ENCODE measurements at regions not wholly inside any gene's neighbourhood (a gene's known extent, or its start where the extent isn't known, plus 50 kb on each side); places are given as distances from the start of the nearest gene placed in this dataset.
"Not testable (repeated sequence)": the region's sequence is repeated elsewhere in the genome, so short reads cannot be mapped to it uniquely, and the experiment has no call there.

DNA sequence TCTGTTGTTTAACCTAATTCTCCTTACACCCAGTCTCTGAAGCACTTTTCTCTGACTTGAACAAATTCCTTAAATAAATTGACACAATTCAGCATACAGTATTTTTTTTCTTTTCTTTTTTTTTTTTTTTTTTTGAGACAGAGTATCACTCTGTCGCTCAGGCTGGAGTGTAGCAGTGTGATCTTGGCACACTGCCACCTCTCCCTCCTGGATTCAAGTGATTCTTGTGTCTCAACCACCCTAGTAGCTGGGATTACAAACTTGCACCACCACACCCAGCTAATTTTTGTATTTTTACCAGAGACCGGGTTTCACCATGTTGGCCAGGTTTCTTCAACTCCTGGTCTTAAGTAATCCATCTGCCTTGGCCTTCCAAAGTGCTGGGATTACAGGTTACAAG lies 1498.1 kb upstream of the PCDH10 start:
- Histone ChIP-seq H3K27ac (ENCODE audit: control insufficient read depth, insufficient read depth, low read length) (no peak overlapping the region), H3K9ac (ENCODE audit: control insufficient read depth, extremely low read depth, insufficient read depth, low read length) (no peak overlapping the region), H3K4me3 (ENCODE audit: control insufficient read depth in 2 of 3, extremely low read depth in 1 of 3, insufficient read depth in 2 of 3, low read depth in 1 of 3, low read length in 3 of 3) (no peak overlapping the region), H2AFZ (ENCODE audit: control insufficient read depth, low read length) (no peak overlapping the region), H4K20me1 (ENCODE audit: control insufficient read depth, extremely low read depth, insufficient read depth, low read length) (no peaks in the 10 kb centered on the region), H3K36me3 (ENCODE audit: control insufficient read depth in 2 of 2, extremely low read depth in 1 of 2, insufficient read depth in 2 of 2, low read length in 2 of 2) (no peaks in the 10 kb centered on the region), H3K27me3 (ENCODE audit: control insufficient read depth, extremely low read depth, insufficient read depth, low read length) (no peaks in the 10 kb centered on the region), H3K9me1 (ENCODE audit: control insufficient read depth, extremely low read depth, insufficient read depth, low read length) (no peaks in the 10 kb centered on the region), H3K4me2 (ENCODE audit: control insufficient read depth, extremely low read depth, insufficient read depth, low read depth, low read length) (no peak overlapping the region), H3K4me1 (ENCODE audit: control insufficient read depth, extremely low read depth, insufficient read depth, low read length) (no peaks in the 10 kb centered on the region), H3K9me3 (ENCODE audit: control insufficient read depth, low read depth, low read length) (no peaks in the 10 kb centered on the region), H3K79me2 (ENCODE audit: control insufficient read depth, insufficient read depth, low read length) (no peaks in the 10 kb centered on the region)
- dilution Hi-C loops (cut with MboI; ENCODE audit: extremely low pct_ligation_motif_present, low sequenced_read_pairs), result no loop called here
- no peak for FAIRE-seq
- no peak for DNase-seq (ENCODE audit: low read depth, low spot score)
- TF ChIP-seq, protein P1, sequence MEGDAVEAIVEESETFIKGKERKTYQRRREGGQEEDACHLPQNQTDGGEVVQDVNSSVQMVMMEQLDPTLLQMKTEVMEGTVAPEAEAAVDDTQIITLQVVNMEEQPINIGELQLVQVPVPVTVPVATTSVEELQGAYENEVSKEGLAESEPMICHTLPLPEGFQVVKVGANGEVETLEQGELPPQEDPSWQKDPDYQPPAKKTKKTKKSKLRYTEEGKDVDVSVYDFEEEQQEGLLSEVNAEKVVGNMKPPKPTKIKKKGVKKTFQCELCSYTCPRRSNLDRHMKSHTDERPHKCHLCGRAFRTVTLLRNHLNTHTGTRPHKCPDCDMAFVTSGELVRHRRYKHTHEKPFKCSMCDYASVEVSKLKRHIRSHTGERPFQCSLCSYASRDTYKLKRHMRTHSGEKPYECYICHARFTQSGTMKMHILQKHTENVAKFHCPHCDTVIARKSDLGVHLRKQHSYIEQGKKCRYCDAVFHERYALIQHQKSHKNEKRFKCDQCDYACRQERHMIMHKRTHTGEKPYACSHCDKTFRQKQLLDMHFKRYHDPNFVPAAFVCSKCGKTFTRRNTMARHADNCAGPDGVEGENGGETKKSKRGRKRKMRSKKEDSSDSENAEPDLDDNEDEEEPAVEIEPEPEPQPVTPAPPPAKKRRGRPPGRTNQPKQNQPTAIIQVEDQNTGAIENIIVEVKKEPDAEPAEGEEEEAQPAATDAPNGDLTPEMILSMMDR (optimal IDR thresholded peaks at IDR 0.05 in 1 of 3, IDR thresholded peaks at IDR 0.05 in 1 of 3, conservative IDR thresholded peaks at IDR 0.05 in 1 of 3; ENCODE audit: extremely low read depth in 1 of 3, insufficient read depth in 2 of 3, low read length in 3 of 3), result no peak
- TF ChIP-seq EZH2 (IDR thresholded peaks at IDR 0.05; ENCODE audit: low read length), result no peak

- H3K9me3 ChIP-seq (ENCODE audit: control insufficient read depth, low read depth, low read length); dilution Hi-C loops (cut with MboI; ENCODE audit: extremely low pct_ligation_motif_present, low sequenced_read_pairs); H3K36me3 ChIP-seq (ENCODE audit: control insufficient read depth in 2 of 2, extremely low read depth in 1 of 2, insufficient read depth in 2 of 2, low read length in 2 of 2); FAIRE-seq; H3K4me1 ChIP-seq (ENCODE audit: control insufficient read depth, extremely low read depth, insufficient read depth, low read length); H3K9ac ChIP-seq (ENCODE audit: control insufficient read depth, extremely low read depth, insufficient read depth, low read length); H3K79me2 ChIP-seq (ENCODE audit: control insufficient read depth, insufficient read depth, low read length); H4K20me1 ChIP-seq (ENCODE audit: control insufficient read depth, extremely low read depth, insufficient read depth, low read length); H3K9me1 ChIP-seq (ENCODE audit: control insufficient read depth, extremely low read depth, insufficient read depth, low read length); H3K4me2 ChIP-seq (ENCODE audit: control insufficient read depth, extremely low read depth, insufficient read depth, low read depth, low read length); H3K27ac ChIP-seq (ENCODE audit: control insufficient read depth, insufficient read depth, low read length); H3K27me3 ChIP-seq (ENCODE audit: control insufficient read depth, extremely low read depth, insufficient read depth, low read length); DNase-seq (ENCODE audit: low read depth, low spot score); H2AFZ ChIP-seq (ENCODE audit: control insufficient read depth, low read length); H3K4me3 ChIP-seq (ENCODE audit: control insufficient read depth in 2 of 3, extremely low read depth in 1 of 3, insufficient read depth in 2 of 3, low read depth in 1 of 3, low read length in 3 of 3): not testable (repeated sequence)
Observed at GRCh38 chr4:131683314-131683713, 1465.8 kb upstream of the PCDH10 start.

- no peak for DNase-seq (ENCODE audit: low read depth, low spot score)
- Histone ChIP-seq H3K9me3 (ENCODE audit: control insufficient read depth, low read depth, low read length) (no peaks in the 10 kb centered on the region), H3K27me3 (ENCODE audit: control insufficient read depth, extremely low read depth, insufficient read depth, low read length) (no peaks in the 10 kb centered on the region), H4K20me1 (ENCODE audit: control insufficient read depth, extremely low read depth, insufficient read depth, low read length) (no peaks in the 10 kb centered on the region), H3K9ac (ENCODE audit: control insufficient read depth, extremely low read depth, insufficient read depth, low read length) (no peak overlapping the region), H3K4me1 (ENCODE audit: control insufficient read depth, extremely low read depth, insufficient read depth, low read length) (no peaks in the 10 kb centered on the region), H3K79me2 (ENCODE audit: control insufficient read depth, insufficient read depth, low read length) (no peaks in the 10 kb centered on the region), H3K36me3 (ENCODE audit: control insufficient read depth in 2 of 2, extremely low read depth in 1 of 2, insufficient read depth in 2 of 2, low read length in 2 of 2) (no peaks in the 10 kb centered on the region), H3K4me3 (ENCODE audit: control insufficient read depth in 2 of 3, extremely low read depth in 1 of 3, insufficient read depth in 2 of 3, low read depth in 1 of 3, low read length in 3 of 3) (no peak overlapping the region), H2AFZ (ENCODE audit: control insufficient read depth, low read length) (no peak overlapping the region), H3K9me1 (ENCODE audit: control insufficient read depth, extremely low read depth, insufficient read depth, low read length) (no peaks in the 10 kb centered on the region), H3K27ac (ENCODE audit: control insufficient read depth, insufficient read depth, low read length) (no peak overlapping the region), H3K4me2 (ENCODE audit: control insufficient read depth, extremely low read depth, insufficient read depth, low read depth, low read length) (no peak overlapping the region)
- dilution Hi-C loops (cut with MboI; ENCODE audit: extremely low pct_ligation_motif_present, low sequenced_read_pairs), result no loop called here
- TF ChIP-seq, protein P1 (optimal IDR thresholded peaks at IDR 0.05 in 1 of 3, IDR thresholded peaks at IDR 0.05 in 1 of 3, conservative IDR thresholded peaks at IDR 0.05 in 1 of 3; ENCODE audit: extremely low read depth in 1 of 3, insufficient read depth in 2 of 3, low read length in 3 of 3), result no peak
- no peak for TF ChIP-seq EZH2 (IDR thresholded peaks at IDR 0.05; ENCODE audit: low read length)
- no peak for FAIRE-seq
Observed at GRCh38 chr4:131721883-131722282, 1427.2 kb upstream of the PCDH10 start.

- H3K27me3 ChIP-seq (ENCODE audit: control insufficient read depth, extremely low read depth, insufficient read depth, low read length); H3K27ac ChIP-seq (ENCODE audit: control insufficient read depth, insufficient read depth, low read length); H3K9me3 ChIP-seq (ENCODE audit: control insufficient read depth, low read depth, low read length); H3K79me2 ChIP-seq (ENCODE audit: control insufficient read depth, insufficient read depth, low read length); FAIRE-seq; H3K9ac ChIP-seq (ENCODE audit: control insufficient read depth, extremely low read depth, insufficient read depth, low read length); H3K4me3 ChIP-seq (ENCODE audit: control insufficient read depth in 2 of 3, extremely low read depth in 1 of 3, insufficient read depth in 2 of 3, low read depth in 1 of 3, low read length in 3 of 3); H2AFZ ChIP-seq (ENCODE audit: control insufficient read depth, low read length); H3K4me1 ChIP-seq (ENCODE audit: control insufficient read depth, extremely low read depth, insufficient read depth, low read length); H4K20me1 ChIP-seq (ENCODE audit: control insufficient read depth, extremely low read depth, insufficient read depth, low read length); H3K36me3 ChIP-seq (ENCODE audit: control insufficient read depth in 2 of 2, extremely low read depth in 1 of 2, insufficient read depth in 2 of 2, low read length in 2 of 2); H3K4me2 ChIP-seq (ENCODE audit: control insufficient read depth, extremely low read depth, insufficient read depth, low read depth, low read length); DNase-seq (ENCODE audit: low read depth, low spot score); dilution Hi-C loops (cut with MboI; ENCODE audit: extremely low pct_ligation_motif_present, low sequenced_read_pairs); H3K9me1 ChIP-seq (ENCODE audit: control insufficient read depth, extremely low read depth, insufficient read depth, low read length): not testable (repeated sequence)
Observed at GRCh38 chr4:131723069-131723468, 1426.0 kb upstream of the PCDH10 start.
